ENCODE measurements at regions not wholly inside any gene's neighbourhood (a gene's known extent, or its start where the extent isn't known, plus 50 kb on each side); places are given as distances from the start of the nearest gene placed in this dataset.

DNA sequence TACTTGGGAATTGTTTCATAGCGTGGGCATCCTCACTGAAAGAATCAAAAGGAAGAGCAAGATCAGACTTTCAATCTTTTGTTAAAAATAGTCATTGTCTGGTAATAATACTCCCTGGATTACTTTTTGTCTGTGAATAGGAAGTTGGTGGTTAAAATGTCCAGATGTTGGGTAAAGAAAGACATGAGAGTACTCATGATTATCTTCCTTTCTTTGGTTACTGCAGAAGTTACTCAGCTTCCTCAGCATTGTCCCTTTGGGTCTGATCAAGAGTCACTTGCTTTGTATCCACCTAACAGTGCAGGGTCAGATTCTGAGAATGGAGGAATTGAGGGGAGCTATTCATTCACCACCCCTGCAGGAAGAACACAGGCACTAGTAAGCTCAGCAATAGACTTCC lies 54.6 kb downstream of the RIN2 start:
- no peak overlapping the region for H3K4me2 ChIP-seq
- DNase-seq (ENCODE audit: low spot score) (no peak), ATAC-seq (no peak)
- TF ChIP-seq STAT1 (IDR thresholded peaks at IDR 0.05; ENCODE audit: unreplicated experiment) (no peak), JUNB (IDR thresholded peaks at IDR 0.05; ENCODE audit: unreplicated experiment) (no peak), ZNF114 (CRISPR knock-in tag; IDR thresholded peaks at IDR 0.05) (no peak), NANOG (IDR thresholded peaks at IDR 0.05; ENCODE audit: borderline replicate concordance) (no peak), POLR2AphosphoS5 (IDR thresholded peaks at IDR 0.05; ENCODE audit: low read depth) (no peak), CREB1 (CRISPR knock-in tag; IDR thresholded peaks at IDR 0.05; ENCODE audit: low read depth) (no peak), EZH2phosphoT487 (IDR thresholded peaks at IDR 0.05; ENCODE audit: unreplicated experiment) (no peak)
- TF ChIP-seq, protein P1, sequence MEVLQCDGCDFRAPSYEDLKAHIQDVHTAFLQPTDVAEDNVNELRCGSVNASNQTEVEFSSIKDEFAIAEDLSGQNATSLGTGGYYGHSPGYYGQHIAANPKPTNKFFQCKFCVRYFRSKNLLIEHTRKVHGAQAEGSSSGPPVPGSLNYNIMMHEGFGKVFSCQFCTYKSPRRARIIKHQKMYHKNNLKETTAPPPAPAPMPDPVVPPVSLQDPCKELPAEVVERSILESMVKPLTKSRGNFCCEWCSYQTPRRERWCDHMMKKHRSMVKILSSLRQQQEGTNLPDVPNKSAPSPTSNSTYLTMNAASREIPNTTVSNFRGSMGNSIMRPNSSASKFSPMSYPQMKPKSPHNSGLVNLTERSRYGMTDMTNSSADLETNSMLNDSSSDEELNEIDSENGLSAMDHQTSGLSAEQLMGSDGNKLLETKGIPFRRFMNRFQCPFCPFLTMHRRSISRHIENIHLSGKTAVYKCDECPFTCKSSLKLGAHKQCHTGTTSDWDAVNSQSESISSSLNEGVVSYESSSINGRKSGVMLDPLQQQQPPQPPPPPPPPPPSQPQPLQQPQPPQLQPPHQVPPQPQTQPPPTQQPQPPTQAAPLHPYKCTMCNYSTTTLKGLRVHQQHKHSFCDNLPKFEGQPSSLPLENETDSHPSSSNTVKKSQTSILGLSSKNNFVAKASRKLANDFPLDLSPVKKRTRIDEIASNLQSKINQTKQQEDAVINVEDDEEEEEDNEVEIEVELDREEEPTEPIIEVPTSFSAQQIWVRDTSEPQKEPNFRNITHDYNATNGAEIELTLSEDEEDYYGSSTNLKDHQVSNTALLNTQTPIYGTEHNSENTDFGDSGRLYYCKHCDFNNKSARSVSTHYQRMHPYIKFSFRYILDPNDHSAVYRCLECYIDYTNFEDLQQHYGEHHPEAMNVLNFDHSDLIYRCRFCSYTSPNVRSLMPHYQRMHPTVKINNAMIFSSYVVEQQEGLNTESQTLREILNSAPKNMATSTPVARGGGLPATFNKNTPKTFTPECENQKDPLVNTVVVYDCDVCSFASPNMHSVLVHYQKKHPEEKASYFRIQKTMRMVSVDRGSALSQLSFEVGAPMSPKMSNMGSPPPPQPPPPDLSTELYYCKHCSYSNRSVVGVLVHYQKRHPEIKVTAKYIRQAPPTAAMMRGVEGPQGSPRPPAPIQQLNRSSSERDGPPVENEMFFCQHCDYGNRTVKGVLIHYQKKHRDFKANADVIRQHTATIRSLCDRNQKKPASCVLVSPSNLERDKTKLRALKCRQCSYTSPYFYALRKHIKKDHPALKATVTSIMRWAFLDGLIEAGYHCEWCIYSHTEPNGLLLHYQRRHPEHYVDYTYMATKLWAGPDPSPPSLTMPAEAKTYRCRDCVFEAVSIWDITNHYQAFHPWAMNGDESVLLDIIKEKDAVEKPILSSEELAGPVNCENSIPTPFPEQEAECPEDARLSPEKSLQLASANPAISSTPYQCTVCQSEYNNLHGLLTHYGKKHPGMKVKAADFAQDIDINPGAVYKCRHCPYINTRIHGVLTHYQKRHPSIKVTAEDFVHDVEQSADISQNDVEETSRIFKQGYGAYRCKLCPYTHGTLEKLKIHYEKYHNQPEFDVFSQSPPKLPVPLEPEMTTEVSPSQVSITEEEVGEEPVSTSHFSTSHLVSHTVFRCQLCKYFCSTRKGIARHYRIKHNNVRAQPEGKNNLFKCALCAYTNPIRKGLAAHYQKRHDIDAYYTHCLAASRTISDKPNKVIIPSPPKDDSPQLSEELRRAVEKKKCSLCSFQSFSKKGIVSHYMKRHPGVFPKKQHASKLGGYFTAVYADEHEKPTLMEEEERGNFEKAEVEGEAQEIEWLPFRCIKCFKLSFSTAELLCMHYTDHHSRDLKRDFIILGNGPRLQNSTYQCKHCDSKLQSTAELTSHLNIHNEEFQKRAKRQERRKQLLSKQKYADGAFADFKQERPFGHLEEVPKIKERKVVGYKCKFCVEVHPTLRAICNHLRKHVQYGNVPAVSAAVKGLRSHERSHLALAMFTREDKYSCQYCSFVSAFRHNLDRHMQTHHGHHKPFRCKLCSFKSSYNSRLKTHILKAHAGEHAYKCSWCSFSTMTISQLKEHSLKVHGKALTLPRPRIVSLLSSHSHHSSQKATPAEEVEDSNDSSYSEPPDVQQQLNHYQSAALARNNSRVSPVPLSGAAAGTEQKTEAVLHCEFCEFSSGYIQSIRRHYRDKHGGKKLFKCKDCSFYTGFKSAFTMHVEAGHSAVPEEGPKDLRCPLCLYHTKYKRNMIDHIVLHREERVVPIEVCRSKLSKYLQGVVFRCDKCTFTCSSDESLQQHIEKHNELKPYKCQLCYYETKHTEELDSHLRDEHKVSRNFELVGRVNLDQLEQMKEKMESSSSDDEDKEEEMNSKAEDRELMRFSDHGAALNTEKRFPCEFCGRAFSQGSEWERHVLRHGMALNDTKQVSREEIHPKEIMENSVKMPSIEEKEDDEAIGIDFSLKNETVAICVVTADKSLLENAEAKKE (CRISPR knock-in tag; IDR thresholded peaks at IDR 0.05) = no peak
- TF ChIP-seq, protein P2, sequence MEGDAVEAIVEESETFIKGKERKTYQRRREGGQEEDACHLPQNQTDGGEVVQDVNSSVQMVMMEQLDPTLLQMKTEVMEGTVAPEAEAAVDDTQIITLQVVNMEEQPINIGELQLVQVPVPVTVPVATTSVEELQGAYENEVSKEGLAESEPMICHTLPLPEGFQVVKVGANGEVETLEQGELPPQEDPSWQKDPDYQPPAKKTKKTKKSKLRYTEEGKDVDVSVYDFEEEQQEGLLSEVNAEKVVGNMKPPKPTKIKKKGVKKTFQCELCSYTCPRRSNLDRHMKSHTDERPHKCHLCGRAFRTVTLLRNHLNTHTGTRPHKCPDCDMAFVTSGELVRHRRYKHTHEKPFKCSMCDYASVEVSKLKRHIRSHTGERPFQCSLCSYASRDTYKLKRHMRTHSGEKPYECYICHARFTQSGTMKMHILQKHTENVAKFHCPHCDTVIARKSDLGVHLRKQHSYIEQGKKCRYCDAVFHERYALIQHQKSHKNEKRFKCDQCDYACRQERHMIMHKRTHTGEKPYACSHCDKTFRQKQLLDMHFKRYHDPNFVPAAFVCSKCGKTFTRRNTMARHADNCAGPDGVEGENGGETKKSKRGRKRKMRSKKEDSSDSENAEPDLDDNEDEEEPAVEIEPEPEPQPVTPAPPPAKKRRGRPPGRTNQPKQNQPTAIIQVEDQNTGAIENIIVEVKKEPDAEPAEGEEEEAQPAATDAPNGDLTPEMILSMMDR (conservative IDR thresholded peaks at IDR 0.05; ENCODE audit: low read depth in 2 of 2) = no peak
- H3F3A ChIP-seq (replicated peaks; ENCODE audit: low read depth) = no peaks in the 10 kb centered on the region
- H4K20me1 ChIP-seq (replicated peaks; ENCODE audit: insufficient read depth) = no peaks in the 10 kb centered on the region
- H3K36me3 ChIP-seq (ENCODE audit: insufficient read depth) = no peaks in the 10 kb centered on the region
- no peak overlapping the region for H3K4me3 ChIP-seq
- H2AFZ ChIP-seq = no peak overlapping the region
- no peaks in the 10 kb centered on the region for H3K9me2 ChIP-seq (ENCODE audit: insufficient read depth)
- Mint-ChIP-seq H3K4me3 (no peak overlapping the region), H3K9me3 (no peaks in the 10 kb centered on the region; the same call in 2 of the 3 replicates), H3K27ac (no peak overlapping the region), H3K27me3 (ENCODE audit: insufficient read depth, low read depth, poor library complexity) (peaks cover 4% of the 10 kb centered on the region), H3K36me3 (ENCODE audit: low read depth) (peaks cover 3% of the 10 kb centered on the region; the same call in 1 of the 3 replicates), H3K4me1 (peaks cover 4% of the 10 kb centered on the region; the same call in 2 of the 3 replicates)
- no peaks in the 10 kb centered on the region for H3K4me1 ChIP-seq (ENCODE audit: insufficient read depth)
- no peak overlapping the region for H3K27ac ChIP-seq (ENCODE audit: low read depth)
- H3K79me2 ChIP-seq (replicated peaks; ENCODE audit: insufficient read depth) = no peaks in the 10 kb centered on the region
- H3K27me3 ChIP-seq (ENCODE audit: insufficient read depth) = no peaks in the 10 kb centered on the region

Data from GM23338 (cell line).